ENCODE measurements at regions not wholly inside any gene's neighbourhood (a gene's known extent, or its start where the extent isn't known, plus 50 kb on each side); places are given as distances from the start of the nearest gene placed in this dataset.

DNA sequence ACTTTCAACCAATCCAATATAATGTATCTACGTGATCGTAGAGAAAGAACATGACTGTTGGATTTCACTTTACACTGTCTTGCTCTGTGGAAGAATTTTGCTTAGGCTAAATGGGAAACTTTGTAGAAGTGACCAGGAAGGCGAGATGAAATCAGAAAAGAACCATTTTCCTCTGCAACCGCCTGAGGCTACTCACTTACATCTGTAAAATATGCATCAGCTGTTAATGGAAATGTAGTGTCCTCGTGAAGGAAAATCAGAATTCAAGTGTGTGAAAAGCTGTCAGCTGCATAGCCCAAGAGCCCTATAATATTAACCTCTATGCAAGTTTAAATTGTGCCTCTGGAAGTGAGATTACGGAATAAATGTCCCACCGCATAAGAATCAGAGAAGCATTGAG is 277.9 kb downstream of the C6orf118 start:
- no peak for TF ChIP-seq CTCF (IDR thresholded peaks at IDR 0.05; ENCODE audit: poor library complexity)
- Histone ChIP-seq H3K27me3 (no peaks in the 10 kb centered on the region), H3K79me2 (no peaks in the 10 kb centered on the region), H3K9me3 (ENCODE audit: low read depth) (no peaks in the 10 kb centered on the region), H3K4me2 (no peak overlapping the region), H3K27ac (no peak overlapping the region), H4K20me1 (ENCODE audit: insufficient read depth, poor library complexity, severe bottlenecking) (no peaks in the 10 kb centered on the region), H2AFZ (no peak overlapping the region), H3K4me1 (ENCODE audit: insufficient read depth) (no peaks in the 10 kb centered on the region), H3K4me3 (no peak overlapping the region), H3K36me3 (replicated peaks; ENCODE audit: insufficient read depth, low read depth) (no peaks in the 10 kb centered on the region), H3K9me2 (replicated peaks; ENCODE audit: insufficient read depth) (no peaks in the 10 kb centered on the region)
- DNase-seq (ENCODE audit: low spot score), result no peak
- 65% methylated on average over 7 of the region's 7 CpGs for WGBS (ENCODE audit: low lambda C conversion rate, missing lambda C conversion rate)

- Histone ChIP-seq H2AFZ (no peak overlapping the region), H3K9me3 (ENCODE audit: low read depth) (no peaks in the 10 kb centered on the region), H3K27me3 (no peaks in the 10 kb centered on the region), H4K20me1 (ENCODE audit: insufficient read depth, poor library complexity, severe bottlenecking) (no peaks in the 10 kb centered on the region), H3K27ac (no peak overlapping the region), H3K79me2 (no peaks in the 10 kb centered on the region), H3K4me2 (no peak overlapping the region), H3K36me3 (replicated peaks; ENCODE audit: insufficient read depth, low read depth) (no peaks in the 10 kb centered on the region), H3K9me2 (replicated peaks; ENCODE audit: insufficient read depth) (no peaks in the 10 kb centered on the region), H3K4me1 (ENCODE audit: insufficient read depth) (no peaks in the 10 kb centered on the region), H3K4me3 (no peak overlapping the region)
- 53% methylated on average over 1 of the region's 1 CpG for WGBS (ENCODE audit: low lambda C conversion rate, missing lambda C conversion rate)
- TF ChIP-seq CTCF (IDR thresholded peaks at IDR 0.05; ENCODE audit: poor library complexity) (no peak), EZH2 (IDR thresholded peaks at IDR 0.05; ENCODE audit: borderline replicate concordance) (no peak), EZH2phosphoT487 (IDR thresholded peaks at IDR 0.05; ENCODE audit: low read depth, severe bottlenecking, unreplicated experiment) (no peak)
- DNase-seq (ENCODE audit: low spot score), result no peak
These were observed 284.4 kb downstream of the C6orf118 start for GRCh38 chr6:165025040-165025439.

DNA sequence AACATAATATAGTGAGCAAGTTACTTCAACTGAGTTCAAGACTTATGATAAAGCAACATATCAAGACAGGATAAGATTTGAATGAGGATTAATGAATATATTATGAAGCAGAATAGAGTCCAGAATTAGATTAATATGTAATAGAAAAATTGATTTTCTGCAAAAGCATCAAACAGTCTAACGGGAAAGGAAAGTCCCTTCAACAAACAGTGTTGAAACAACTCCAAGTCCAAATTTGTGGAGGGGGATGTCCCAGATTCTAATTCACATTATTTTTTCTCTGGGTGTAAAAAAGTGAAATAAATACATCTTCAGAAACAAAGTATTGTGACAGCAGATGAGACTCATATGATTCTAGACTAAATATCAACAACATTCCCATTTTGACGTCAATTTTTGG is 289.7 kb downstream of the C6orf118 start:
- no peak for DNase-seq (ENCODE audit: low spot score)
- no peak overlapping the region for H3K4me2 ChIP-seq
- H3K36me3 ChIP-seq (replicated peaks; ENCODE audit: insufficient read depth, low read depth), result no peaks in the 10 kb centered on the region
- no peaks in the 10 kb centered on the region for H3K9me3 ChIP-seq (ENCODE audit: low read depth)
- no peaks in the 10 kb centered on the region for H3K4me1 ChIP-seq (ENCODE audit: insufficient read depth)
- H4K20me1 ChIP-seq (ENCODE audit: insufficient read depth, poor library complexity, severe bottlenecking), result no peaks in the 10 kb centered on the region
- no peaks in the 10 kb centered on the region for H3K79me2 ChIP-seq
- no peaks in the 10 kb centered on the region for H3K27me3 ChIP-seq
- H3K27ac ChIP-seq, result no peak overlapping the region
- H3K9me2 ChIP-seq (replicated peaks; ENCODE audit: insufficient read depth), result no peaks in the 10 kb centered on the region
- no peak overlapping the region for H3K4me3 ChIP-seq
- H2AFZ ChIP-seq, result no peak overlapping the region
- WGBS (ENCODE audit: low lambda C conversion rate, missing lambda C conversion rate), result 81% methylated on average over 2 of the region's 2 CpGs
- TF ChIP-seq EZH2 (IDR thresholded peaks at IDR 0.05; ENCODE audit: borderline replicate concordance) (no peak), CTCF (IDR thresholded peaks at IDR 0.05; ENCODE audit: poor library complexity) (no peak), EZH2phosphoT487 (IDR thresholded peaks at IDR 0.05; ENCODE audit: low read depth, severe bottlenecking, unreplicated experiment) (no peak)

DNA sequence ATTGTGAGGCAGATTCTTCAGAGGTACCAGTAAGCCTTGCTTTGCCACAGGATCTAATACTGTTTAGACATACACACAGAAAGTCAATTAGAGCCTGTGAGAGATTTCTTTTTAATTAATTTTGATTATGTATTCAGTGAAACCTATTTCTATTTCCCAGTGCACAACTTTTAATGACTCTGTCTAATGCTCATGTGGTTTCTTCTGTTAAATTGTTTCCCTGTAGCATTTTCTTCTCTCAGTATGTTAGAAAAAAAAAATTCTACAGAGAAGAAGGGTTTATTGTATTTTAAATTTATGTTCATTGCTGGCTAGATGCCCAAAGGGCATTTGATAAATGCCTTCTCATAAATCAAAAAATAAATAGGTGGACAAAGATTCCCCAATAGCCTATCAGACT is 293.7 kb downstream of the C6orf118 start:
- Histone ChIP-seq H3K27ac (no peak overlapping the region), H4K20me1 (ENCODE audit: insufficient read depth, poor library complexity, severe bottlenecking) (no peaks in the 10 kb centered on the region), H3K27me3 (no peaks in the 10 kb centered on the region), H3K9me2 (replicated peaks; ENCODE audit: insufficient read depth) (no peaks in the 10 kb centered on the region), H3K4me1 (ENCODE audit: insufficient read depth) (no peaks in the 10 kb centered on the region), H3K4me2 (no peak overlapping the region), H2AFZ (no peak overlapping the region), H3K79me2 (no peaks in the 10 kb centered on the region), H3K4me3 (no peak overlapping the region), H3K36me3 (replicated peaks; ENCODE audit: insufficient read depth, low read depth) (no peaks in the 10 kb centered on the region), H3K9me3 (ENCODE audit: low read depth) (no peaks in the 10 kb centered on the region)
- no peak for TF ChIP-seq EZH2phosphoT487 (IDR thresholded peaks at IDR 0.05; ENCODE audit: low read depth, severe bottlenecking, unreplicated experiment)
- TF ChIP-seq EZH2 (IDR thresholded peaks at IDR 0.05; ENCODE audit: borderline replicate concordance), result no peak
- no peak for TF ChIP-seq CTCF (IDR thresholded peaks at IDR 0.05; ENCODE audit: poor library complexity)
- DNase-seq (ENCODE audit: low spot score), result no peak
